ENCODE measurements at regions not wholly inside any gene's neighbourhood (a gene's known extent, or its start where the extent isn't known, plus 50 kb on each side); places are given as distances from the start of the nearest gene placed in this dataset.

GRCh38 chr15:31577108-31577507, 250.5 kb downstream of the KLF13 start:
- DNase-seq, result no peak
- Histone ChIP-seq H3K36me3 (no peaks in the 10 kb centered on the region), H3K4me3 (no peak overlapping the region), H3K9me3 (replicated peaks) (no peaks in the 10 kb centered on the region), H3K27ac (no peak overlapping the region), H3K27me3 (no peaks in the 10 kb centered on the region), H3K4me1 (no peaks in the 10 kb centered on the region)

GRCh38 chr15:31579282-31579681, 252.6 kb downstream of the KLF13 start:
- DNase-seq, result no peak
- no peaks in the 10 kb centered on the region for H3K4me1 ChIP-seq
- no peaks in the 10 kb centered on the region for H3K36me3 ChIP-seq
- no peak overlapping the region for H3K4me3 ChIP-seq
- H3K9me3 ChIP-seq (replicated peaks), result no peaks in the 10 kb centered on the region
- H3K27me3 ChIP-seq, result no peaks in the 10 kb centered on the region
- H3K27ac ChIP-seq, result no peak overlapping the region

GRCh38 chr15:31579976-31580375, 253.3 kb downstream of the KLF13 start:
- H3K4me1 ChIP-seq, result no peaks in the 10 kb centered on the region
- no peaks in the 10 kb centered on the region for H3K27me3 ChIP-seq
- H3K4me3 ChIP-seq, result no peak overlapping the region
- DNase-seq, result no peak
- H3K36me3 ChIP-seq, result no peaks in the 10 kb centered on the region
- H3K9me3 ChIP-seq (replicated peaks), result no peaks in the 10 kb centered on the region
- no peak overlapping the region for H3K27ac ChIP-seq

DNA sequence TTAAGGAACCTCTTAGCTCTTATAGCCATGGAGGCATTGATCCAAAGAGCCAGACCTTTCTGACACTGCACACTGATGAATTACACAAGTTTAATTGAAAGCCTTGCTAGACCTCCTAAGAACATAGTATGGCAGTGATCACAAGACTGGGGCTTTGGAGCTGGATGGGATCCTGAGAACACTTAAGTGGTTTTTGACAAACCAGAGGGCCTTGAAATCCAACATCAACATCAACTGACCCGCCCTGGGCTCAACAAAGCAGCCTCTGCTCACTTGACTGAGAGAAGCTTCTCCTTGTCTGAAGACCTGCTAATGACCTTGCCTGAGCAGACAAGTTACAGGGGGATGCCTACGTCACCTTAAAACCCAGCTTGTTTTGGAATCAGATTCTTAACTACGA, 257.6 kb downstream of the KLF13 start:
- H3K4me3 ChIP-seq, result no peak overlapping the region
- H3K36me3 ChIP-seq, result no peaks in the 10 kb centered on the region
- no peaks in the 10 kb centered on the region for H3K4me1 ChIP-seq
- no peaks in the 10 kb centered on the region for H3K27me3 ChIP-seq
- no peaks in the 10 kb centered on the region for H3K9me3 ChIP-seq (replicated peaks)
- DNase-seq, result no peak
- no peak overlapping the region for H3K27ac ChIP-seq

GRCh38 chr15:31585240-31585639, 258.6 kb downstream of the KLF13 start:
- DNase-seq, result no peak
- H3K36me3 ChIP-seq, result no peaks in the 10 kb centered on the region

GRCh38 chr15:31586841-31587240, 260.2 kb downstream of the KLF13 start:
- Histone ChIP-seq H3K4me3 (no peak overlapping the region), H3K27me3 (no peaks in the 10 kb centered on the region), H3K36me3 (no peaks in the 10 kb centered on the region), H3K9me3 (replicated peaks) (no peaks in the 10 kb centered on the region), H3K4me1 (no peaks in the 10 kb centered on the region), H3K27ac (no peak overlapping the region)
- DNase-seq, result no peak

More at GRCh38 chr15:31585240-31585639, 258.6 kb downstream of the KLF13 start:
- no peaks in the 10 kb centered on the region for H3K4me1 ChIP-seq
- H3K4me3 ChIP-seq, result no peak overlapping the region
- H3K27me3 ChIP-seq, result no peaks in the 10 kb centered on the region
- H3K27ac ChIP-seq, result no peak overlapping the region
- H3K9me3 ChIP-seq (replicated peaks), result no peaks in the 10 kb centered on the region

DNA sequence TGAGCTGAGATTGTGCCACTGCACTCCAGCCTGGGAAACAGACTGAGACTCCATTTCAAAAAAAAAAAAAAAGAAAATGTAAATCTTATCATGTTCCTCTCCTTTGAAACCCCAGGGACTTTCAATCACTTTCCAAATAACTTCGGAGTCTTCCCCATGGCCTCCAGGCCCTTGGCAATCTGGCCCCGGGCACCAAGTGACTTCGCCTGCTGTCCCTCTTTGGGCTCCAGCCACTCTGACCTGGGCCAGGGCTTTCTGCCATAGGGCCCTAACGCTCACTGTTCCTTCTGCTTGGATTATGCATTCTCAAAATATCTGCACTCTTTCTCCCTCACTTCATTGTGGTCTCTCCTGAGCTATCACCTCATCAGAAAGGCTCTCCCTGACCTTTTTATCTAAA, 260.9 kb downstream of the KLF13 start:
- H3K27me3 ChIP-seq, result no peaks in the 10 kb centered on the region
- H3K27ac ChIP-seq, result no peak overlapping the region
- H3K4me3 ChIP-seq, result no peak overlapping the region
- DNase-seq, result no peak
- no peaks in the 10 kb centered on the region for H3K4me1 ChIP-seq
- H3K36me3 ChIP-seq, result no peaks in the 10 kb centered on the region
- H3K9me3 ChIP-seq (replicated peaks), result no peaks in the 10 kb centered on the region

GRCh38 chr15:31590609-31591008, 264.0 kb downstream of the KLF13 start:
- Histone ChIP-seq H3K4me1 (no peaks in the 10 kb centered on the region), H3K27me3 (no peaks in the 10 kb centered on the region), H3K9me3 (replicated peaks) (no peaks in the 10 kb centered on the region), H3K4me3 (no peak overlapping the region), H3K27ac (no peak overlapping the region), H3K36me3 (no peaks in the 10 kb centered on the region)
- DNase-seq, result no peak

GRCh38 chr15:31591908-31592307, 265.3 kb downstream of the KLF13 start:
- no peaks in the 10 kb centered on the region for H3K4me1 ChIP-seq

GRCh38 chr15:31597466-31597865, 270.8 kb downstream of the KLF13 start:
- H3K27me3 ChIP-seq, result no peaks in the 10 kb centered on the region; the same call in 1 of the 2 replicates
- H3K36me3 ChIP-seq, result no peaks in the 10 kb centered on the region
- no peak overlapping the region for H3K27ac ChIP-seq
- H3K4me3 ChIP-seq, result no peak overlapping the region
- no peaks in the 10 kb centered on the region for H3K4me1 ChIP-seq
- no peak for DNase-seq
- H3K9me3 ChIP-seq (replicated peaks), result no peaks in the 10 kb centered on the region

More at GRCh38 chr15:31591908-31592307, 265.3 kb downstream of the KLF13 start:
- no peak for DNase-seq
- Histone ChIP-seq H3K9me3 (replicated peaks) (no peaks in the 10 kb centered on the region), H3K4me3 (no peak overlapping the region), H3K27ac (no peak overlapping the region), H3K27me3 (no peaks in the 10 kb centered on the region; the same call in 1 of the 2 replicates), H3K36me3 (no peaks in the 10 kb centered on the region)

DNA sequence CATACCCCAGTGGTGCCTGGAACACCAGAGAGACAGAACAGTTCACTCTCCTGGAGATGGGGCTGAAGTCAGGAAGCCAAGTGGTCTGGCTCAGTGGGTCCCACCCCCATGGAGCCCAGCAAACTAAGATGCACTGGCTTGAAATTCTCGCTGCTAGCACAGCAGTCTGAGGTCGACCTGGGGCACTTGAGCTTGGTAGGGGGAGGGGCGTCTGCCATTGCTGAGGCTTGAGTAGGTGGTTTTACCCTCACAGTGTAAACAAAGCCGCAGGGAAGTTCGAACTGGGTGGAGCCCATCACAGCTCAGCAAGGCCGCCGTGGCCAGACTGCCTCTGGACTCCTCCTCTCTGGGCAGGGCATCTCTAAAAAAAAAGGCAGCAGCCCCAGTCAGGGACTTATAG, 272.0 kb downstream of the KLF13 start:
- H3K27me3 ChIP-seq, result no peaks in the 10 kb centered on the region; the same call in 1 of the 2 replicates
- H3K36me3 ChIP-seq, result no peaks in the 10 kb centered on the region
- no peaks in the 10 kb centered on the region for H3K4me1 ChIP-seq
- no peak overlapping the region for H3K4me3 ChIP-seq
- no peak overlapping the region for H3K27ac ChIP-seq
- peak; percentile 23 to 26 for DNase-seq
- H3K9me3 ChIP-seq (replicated peaks), result no peaks in the 10 kb centered on the region

- Histone ChIP-seq H3K27me3 (no peaks in the 10 kb centered on the region), H3K9me3 (replicated peaks) (no peaks in the 10 kb centered on the region), H3K36me3 (no peaks in the 10 kb centered on the region), H3K27ac (peak overlapping the region; percentile 76), H3K4me1 (peaks cover 26% of the 10 kb centered on the region), H3K4me3 (no peak overlapping the region)
- peak; percentile 78 to 86 for DNase-seq
These were observed 278.9 kb downstream of the KLF13 start for GRCh38 chr15:31605467-31605931.

- no peaks in the 10 kb centered on the region for H3K9me3 ChIP-seq (replicated peaks)
- H3K27me3 ChIP-seq, result no peaks in the 10 kb centered on the region
- peak in 1 of 2 experiments; percentile 29 for DNase-seq
- H3K36me3 ChIP-seq, result no peaks in the 10 kb centered on the region
- no peak overlapping the region for H3K4me3 ChIP-seq
- H3K4me1 ChIP-seq, result peaks cover 26% of the 10 kb centered on the region
- H3K27ac ChIP-seq, result peak overlapping the region; percentile 76
These were observed 279.6 kb downstream of the KLF13 start for GRCh38 chr15:31606194-31606669.

DNA sequence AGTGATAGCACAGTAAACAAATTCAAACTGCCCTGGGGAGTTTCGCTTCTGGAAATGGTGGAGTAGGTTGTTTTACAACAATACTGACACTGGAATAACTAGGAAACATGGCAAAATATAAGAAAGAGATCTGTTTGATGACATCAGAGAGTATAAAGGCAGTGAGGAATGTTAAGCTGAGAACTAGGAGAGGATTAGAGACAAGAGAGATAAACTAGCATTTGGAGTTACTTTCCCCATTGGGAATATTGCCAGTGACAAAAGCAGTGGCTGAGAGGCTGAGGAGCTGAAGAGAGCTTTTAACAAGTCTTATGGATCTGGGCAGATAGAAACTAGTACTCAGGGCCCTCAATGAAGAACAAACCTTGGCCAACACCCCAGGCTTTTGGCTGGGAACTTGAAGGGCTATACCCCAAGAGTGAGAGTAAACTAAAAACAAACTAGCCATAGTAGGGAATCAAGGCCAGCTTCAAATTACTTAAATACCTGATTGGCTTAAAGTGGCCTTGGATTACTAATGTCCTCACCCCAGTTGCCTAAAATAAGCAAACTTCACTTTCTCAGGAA, 280.4 kb downstream of the KLF13 start:
- Histone ChIP-seq H3K9me3 (replicated peaks) (no peaks in the 10 kb centered on the region), H3K4me3 (no peak overlapping the region), H3K27me3 (no peaks in the 10 kb centered on the region), H3K4me1 (peaks cover 26% of the 10 kb centered on the region), H3K36me3 (no peaks in the 10 kb centered on the region), H3K27ac (peak overlapping the region; percentile 76; the same call in 1 of the 2 replicates)
- DNase-seq, result peak in 1 of 2 experiments; percentile 44

GRCh38 chr15:31607656-31608055, 281.0 kb downstream of the KLF13 start:
- no peak for DNase-seq
- Histone ChIP-seq H3K4me3 (no peak overlapping the region), H3K36me3 (no peaks in the 10 kb centered on the region), H3K9me3 (replicated peaks) (no peaks in the 10 kb centered on the region; the same call in 1 of the 2 replicates), H3K4me1 (peaks cover 26% of the 10 kb centered on the region), H3K27me3 (no peaks in the 10 kb centered on the region), H3K27ac (no peak overlapping the region)

GRCh38 chr15:31609258-31609681, 282.6 kb downstream of the KLF13 start:
- H3K27me3 ChIP-seq, result no peaks in the 10 kb centered on the region
- no peaks in the 10 kb centered on the region for H3K36me3 ChIP-seq
- no peak overlapping the region for H3K27ac ChIP-seq
- DNase-seq, result peak in 1 of 2 experiments; percentile 11
- H3K4me1 ChIP-seq, result peaks cover 26% of the 10 kb centered on the region
- no peak overlapping the region for H3K4me3 ChIP-seq
- no peaks in the 10 kb centered on the region; the same call in 1 of the 2 replicates for H3K9me3 ChIP-seq (replicated peaks)
